H1 (cell line): ENCODE measurements at regions not wholly inside any gene's neighbourhood (a gene's known extent, or its start where the extent isn't known, plus 50 kb on each side); places are given as distances from the start of the nearest gene placed in this dataset.
A peak's percentile ranks its signal among the peaks of the same experiment; 100 is the strongest.

Experiments
- CTCF ChIA-PET: fragments of 300-600 bp; sonication (Branson Sonifier 250); formaldehyde crosslinking; loops from one replicate; lab custom pipeline; 2021; ENCODE audit not compliant: partially characterized antibody; lab: Charles Lee
- POLR2A ChIA-PET: fragments of 300-600 bp; sonication (Branson Sonifier 250); formaldehyde crosslinking; loops from one replicate; lab custom pipeline; 2021; ENCODE audit warnings: inconsistent platforms; ENCODE audit not compliant: partially characterized antibody; lab: Charles Lee
- DNase-seq, 2 experiments: peaks; one replicate each; pipeline versions ENCODE4 v3.0.0 to v3.0.0-alpha.2; 2010 to 2022; ENCODE audit warnings: low spot score in 2 of 2, low read depth in 1 of 2, mixed read lengths in 1 of 2
- FAIRE-seq: peaks from 2 replicates; lab custom pipeline; 2011; peaks lifted over from hg19 to GRCh38; lab: Jason Lieb, UNC
- H2AFZ ChIP-seq: 2 replicates; pipeline ENCODE4 v1.8.1; 2012; ENCODE audit warnings: low read length, inconsistent platforms
- H2AK5ac ChIP-seq: 2 replicates; pipeline ENCODE4 v1.6.1; 2013; ENCODE audit warnings: low read depth, low read length
- H2BK120ac ChIP-seq: replicated peaks from 2 replicates; pipeline ENCODE3; 2013; ENCODE audit warnings: low read depth, low read length, inconsistent platforms
- H2BK12ac ChIP-seq: 2 replicates; pipeline ENCODE4 v1.6.1; 2013; ENCODE audit warnings: low read depth, low read length
- H2BK15ac ChIP-seq: 2 replicates; pipeline ENCODE4 v1.6.1; 2013; ENCODE audit warnings: low read length
- H2BK20ac ChIP-seq: 2 replicates; pipeline ENCODE4 v1.6.1; 2013; ENCODE audit warnings: low read length
- H2BK5ac ChIP-seq: 2 replicates; pipeline ENCODE4 v1.6.1; 2013; ENCODE audit warnings: low read depth, low read length
- H3K14ac ChIP-seq: 2 replicates; pipeline ENCODE4 v1.6.1; 2013; ENCODE audit warnings: inconsistent platforms; ENCODE audit not compliant: insufficient read length
- H3K18ac ChIP-seq: 2 replicates; pipeline ENCODE4 v1.6.1; 2013; ENCODE audit warnings: low read length; ENCODE audit errors: extremely low read depth
- H3K23ac ChIP-seq: 2 replicates; pipeline ENCODE4 v1.6.1; 2013; ENCODE audit warnings: inconsistent platforms; ENCODE audit not compliant: insufficient read length
- H3K23me2 ChIP-seq: 2 replicates; pipeline ENCODE4 v1.6.1; 2013; ENCODE audit warnings: low read depth, low read length
- H3K27ac ChIP-seq: 2 replicates; pipeline ENCODE4 v1.6.1; 2011; ENCODE audit warnings: low read depth, low read length, inconsistent platforms
- H3K27me3 ChIP-seq, 4 experiments: replicated peaks in 1 of 4; 1 replicate in 1 of 4; 2 replicates in 3 of 4; pipeline versions ENCODE4 v1.6.1 to v1.8.1; 2011 to 2013; ENCODE audit warnings: low read length in 3 of 4, mild to moderate bottlenecking in 3 of 4, inconsistent platforms in 2 of 4, mixed read lengths in 2 of 4, moderate library complexity in 1 of 4; ENCODE audit not compliant: control insufficient read depth in 3 of 4, insufficient read depth in 3 of 4; ENCODE audit errors: extremely low read depth in 1 of 4
- H3K36me3 ChIP-seq, 4 experiments: 2 replicates each; pipeline versions ENCODE4 v1.6.1 to v1.8.1; 2011 to 2013; ENCODE audit warnings: mild to moderate bottlenecking in 4 of 4, low read length in 3 of 4, moderate library complexity in 2 of 4, control low read depth in 1 of 4, inconsistent platforms in 1 of 4; ENCODE audit not compliant: insufficient read depth in 4 of 4, control insufficient read depth in 2 of 4
- H3K4ac ChIP-seq: replicated peaks from 2 replicates; pipeline ENCODE3; 2013; ENCODE audit warnings: low read length, low read depth, mixed read lengths, inconsistent platforms; ENCODE audit not compliant: insufficient read length
- H3K4me1 ChIP-seq, 4 experiments: replicated peaks in 1 of 4; 1 replicate in 1 of 4; 2 replicates in 3 of 4; pipeline versions ENCODE4 v1.6.1 to v1.8.1; 2011 to 2013; ENCODE audit warnings: low read length in 3 of 4, inconsistent platforms in 2 of 4, mixed read lengths in 1 of 4; ENCODE audit not compliant: insufficient read depth in 4 of 4, control insufficient read depth in 3 of 4
- H3K4me2 ChIP-seq, 2 experiments: 2 replicates each; pipeline versions ENCODE4 v1.6.1 to v1.8.1; 2011 to 2013; ENCODE audit warnings: low read depth in 2 of 2, low read length in 2 of 2, control low read depth in 1 of 2, inconsistent platforms in 1 of 2, mild to moderate bottlenecking in 1 of 2; ENCODE audit not compliant: insufficient read depth in 1 of 2
- H3K4me3 ChIP-seq, 4 experiments: fragments of 200-600, 300-600 bp in 1 of 4; sonication (generic), shearing (Covaris generic), sonication (Bioruptor Twin) in 1 of 4; 2 replicates each; pipeline versions ENCODE4 v1.5.1 to v1.8.1; 2011 to 2016; ENCODE audit warnings: low read length in 4 of 4, low read depth in 3 of 4, control low read depth in 2 of 4, inconsistent platforms in 2 of 4, mild to moderate bottlenecking in 2 of 4, mixed read lengths in 1 of 4, moderate library complexity in 1 of 4; ENCODE audit not compliant: insufficient read depth in 2 of 4; ENCODE audit errors: extremely low read depth in 1 of 4
- H3K56ac ChIP-seq: replicated peaks from 2 replicates; pipeline ENCODE3; 2013; ENCODE audit warnings: low read depth, mild to moderate bottlenecking, mixed read lengths, low read length, inconsistent platforms; ENCODE audit not compliant: insufficient read length
- H3K79me1 ChIP-seq: 2 replicates; pipeline ENCODE4 v1.6.1; 2013; ENCODE audit warnings: low read depth, low read length, control low read depth
- H3K79me2 ChIP-seq, 2 experiments: 2 replicates each; pipeline versions ENCODE4 v1.6.1 to v1.8.1; 2012 to 2013; ENCODE audit warnings: low read length in 2 of 2, mild to moderate bottlenecking in 2 of 2, inconsistent platforms in 1 of 2; ENCODE audit not compliant: insufficient read depth in 2 of 2, control insufficient read depth in 1 of 2
- H3K9ac ChIP-seq, 4 experiments: replicated peaks in 1 of 4; 1 replicate in 1 of 4; 2 replicates in 3 of 4; pipeline versions ENCODE4 v1.6.1 to v1.8.1; 2011 to 2013; ENCODE audit warnings: low read depth in 3 of 4, low read length in 3 of 4, control low read depth in 2 of 4, mild to moderate bottlenecking in 2 of 4, moderate library complexity in 2 of 4, inconsistent platforms in 1 of 4; ENCODE audit errors: extremely low read depth in 1 of 4
- H3K9me3 ChIP-seq, 2 experiments: 2 replicates each; pipeline versions ENCODE4 v1.6.1 to v1.8.1; 2012 to 2013; ENCODE audit warnings: mild to moderate bottlenecking in 2 of 2, moderate library complexity in 2 of 2, control low read depth in 1 of 2, inconsistent platforms in 1 of 2, low read depth in 1 of 2, low read length in 1 of 2, mixed read lengths in 1 of 2; ENCODE audit not compliant: insufficient read depth in 2 of 2
- H4K20me1 ChIP-seq, 2 experiments: replicated peaks in 1 of 2; 2 replicates each; pipeline versions ENCODE3 to v1.8.1; 2011 to 2013; ENCODE audit warnings: inconsistent platforms in 2 of 2, low read length in 2 of 2, mild to moderate bottlenecking in 1 of 2; ENCODE audit not compliant: insufficient read depth in 2 of 2, control insufficient read depth in 1 of 2
- H4K5ac ChIP-seq: 2 replicates; pipeline ENCODE4 v1.6.1; 2013; ENCODE audit warnings: low read length, low read depth, mixed read lengths, inconsistent platforms; ENCODE audit not compliant: insufficient read length
- H4K8ac ChIP-seq: 2 replicates; pipeline ENCODE4 v1.8.0; 2013; ENCODE audit warnings: mild to moderate bottlenecking, moderate library complexity, low read length, inconsistent platforms; ENCODE audit not compliant: insufficient read depth; ENCODE audit errors: extremely low read depth
- H4K91ac ChIP-seq: replicated peaks from 2 replicates; pipeline ENCODE3; 2013; ENCODE audit warnings: low read length, mixed read lengths, inconsistent platforms; ENCODE audit not compliant: insufficient read length
- CREB1 ChIP-seq: IDR thresholded peaks from 2 replicates; pipeline ENCODE4 v1.6.1; 2012; ENCODE audit warnings: inconsistent platforms
- CTBP2 ChIP-seq: IDR thresholded peaks from 2 replicates; pipeline ENCODE4 v1.7.0; 2011; ENCODE audit warnings: borderline replicate concordance, mild to moderate bottlenecking, moderate library complexity, mixed read lengths, low read length; ENCODE audit not compliant: insufficient read depth, insufficient read length
- CTCF ChIP-seq, 3 experiments: IDR thresholded peaks; 1 replicate in 2 of 3; 2 replicates in 1 of 3; pipeline versions ENCODE4 v1.5.1 to v1.6.1; 2011; ENCODE audit warnings: low read length in 3 of 3, mild to moderate bottlenecking in 3 of 3, inconsistent platforms in 2 of 3, low read depth in 1 of 3, moderate library complexity in 1 of 3; ENCODE audit not compliant: insufficient read depth in 1 of 3; ENCODE audit errors: control extremely low read depth in 1 of 3
- E2F6 ChIP-seq: IDR thresholded peaks from 2 replicates; pipeline ENCODE4 v1.6.1; 2012; ENCODE audit warnings: inconsistent platforms
- FOSL1 ChIP-seq: IDR thresholded peaks from 2 replicates; pipeline ENCODE4 v1.6.1; 2011; ENCODE audit warnings: mild to moderate bottlenecking, low read depth, low read length, moderate library complexity; ENCODE audit not compliant: insufficient read depth
- KDM4A ChIP-seq: IDR thresholded peaks from one replicate; pipeline ENCODE4 v1.7.1; 2012; ENCODE audit warnings: low read depth, mild to moderate bottlenecking, moderate library complexity, low read length, inconsistent platforms; ENCODE audit not compliant: severe bottlenecking
- RAD21 ChIP-seq, 2 experiments: IDR thresholded peaks in 1 of 2; conservative IDR thresholded peaks in 1 of 2; 2 replicates each; pipeline ENCODE4 v1.6.1; 2011; ENCODE audit warnings: low read depth in 2 of 2, low read length in 2 of 2, improper control_type of control experiment in 1 of 2, inconsistent platforms in 1 of 2, mild to moderate bottlenecking in 1 of 2, moderate library complexity in 1 of 2
- RNF2 ChIP-seq: fragments of 200-900, 300-1000 bp; sonication (generic); IDR thresholded peaks from 2 replicates; pipeline ENCODE4 v1.7.1; 2016; ENCODE audit warnings: borderline replicate concordance, low read depth, mild to moderate bottlenecking, antibody characterized with exemption, low read length; ENCODE audit not compliant: poor library complexity, severe bottlenecking; ENCODE audit errors: missing control alignments
- SIRT6 ChIP-seq: IDR thresholded peaks from one replicate; pipeline ENCODE4 v1.7.1; 2012; ENCODE audit warnings: low read length, inconsistent platforms
- SP2 ChIP-seq: IDR thresholded peaks from 2 replicates; pipeline ENCODE4 v1.6.1; 2012; ENCODE audit warnings: mild to moderate bottlenecking, low read length, inconsistent platforms
- WGBS, 2 experiments: shearing (Covaris generic) in 1 of 2; methylation state at CpG; one replicate each; pipeline versions ENCODE4 v1.1.6 to v1.1.7; 2013 to 2015; ENCODE audit warnings: low lambda C conversion rate in 2 of 2, mixed read lengths in 2 of 2, inconsistent platforms in 1 of 2, low coverage in 1 of 2, missing lambda C conversion rate in 1 of 2; ENCODE audit not compliant: insufficient replicate concordance in 2 of 2, insufficient coverage in 1 of 2, insufficient read length in 1 of 2; ENCODE audit errors: extremely low coverage in 1 of 2, missing lambda C conversion rate in 1 of 2; 5-methylcytosine and 5-hydroxymethylcytosine counted together

DNA sequence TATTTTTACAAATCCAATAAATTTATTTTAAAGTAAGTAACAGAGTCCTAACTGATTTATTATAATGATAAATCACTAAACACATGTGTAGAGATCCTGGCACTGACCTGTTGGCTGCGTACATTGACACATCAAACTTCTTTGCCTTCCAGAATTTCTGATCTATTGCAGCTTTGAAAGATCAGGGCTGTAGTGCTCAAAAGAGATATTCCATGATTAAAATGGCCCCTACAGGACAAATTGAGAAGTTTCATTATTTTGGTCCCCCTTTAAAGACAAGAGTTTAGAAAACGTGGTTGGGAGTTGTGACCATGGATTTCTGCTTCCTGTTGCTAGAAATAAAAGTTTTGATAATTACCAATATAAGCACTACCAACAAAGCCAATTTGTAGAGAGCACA lies 87.7 kb upstream of the PDK4 start:
- no peak overlapping the region for H3K4me3 ChIP-seq
- no peak for DNase-seq
- 57% methylated on average over 2 of the region's 2 CpGs; no CpG with 5 or more reads in 1 of the 2 experiments for WGBS, 2 experiments

More for the DNA sequence above, 87.7 kb upstream of the PDK4 start:
- Histone ChIP-seq H3K23ac (no peak overlapping the region), H4K20me1 (no peaks in the 10 kb centered on the region), H2AFZ (no peak overlapping the region), H4K8ac (no peak overlapping the region), H4K5ac (no peak overlapping the region), H3K27ac (no peak overlapping the region), H2BK20ac (no peak overlapping the region), H3K18ac (no peak overlapping the region), H2BK12ac (no peak overlapping the region), H3K4me2 (no peak overlapping the region), H3K79me1 (no peaks in the 10 kb centered on the region), H3K56ac (no peak overlapping the region), H2BK5ac (no peak overlapping the region), H3K36me3 (no peaks in the 10 kb centered on the region), H2BK15ac (no peak overlapping the region), H3K27me3 (no peaks in the 10 kb centered on the region), H3K4ac (no peak overlapping the region), H2BK120ac (no peak overlapping the region), H3K9me3 (no peaks in the 10 kb centered on the region), H3K4me1 (no peaks in the 10 kb centered on the region), H3K9ac (no peak overlapping the region), H3K14ac (no peak overlapping the region), H4K91ac (no peak overlapping the region), H3K79me2 (no peaks in the 10 kb centered on the region), H3K23me2 (no peaks in the 10 kb centered on the region), H2AK5ac (no peak overlapping the region)
- peak; percentile 39 for FAIRE-seq
- POLR2A ChIA-PET: no interaction called here
- no peak for TF ChIP-seq SIRT6
- no peak for TF ChIP-seq KDM4A
- no peak for TF ChIP-seq E2F6
- TF ChIP-seq CREB1: no peak
- no peak for TF ChIP-seq FOSL1
- TF ChIP-seq SP2: no peak
- no peak for TF ChIP-seq RNF2
- peak in 1 of 3 experiments; percentile 31; a peak in 1 of 4 replicates for TF ChIP-seq CTCF (IDR thresholded peaks at IDR 0.05; ENCODE audit: control extremely low read depth in 1 of 3, insufficient read depth in 1 of 3, low read depth in 1 of 3, low read length in 3 of 3)
- TF ChIP-seq CTBP2: no peak
- peak; percentile 52 to 54 for TF ChIP-seq RAD21 (IDR thresholded peaks at IDR 0.05 in 1 of 2, conservative IDR thresholded peaks at IDR 0.05 in 1 of 2; ENCODE audit: low read depth in 2 of 2, low read length in 2 of 2)
- CTCF ChIA-PET: interaction anchor here (0.7 to 7.6 kb wide), 22 partner anchors 9 to 256 kb away, joined by 3 to 102 read pairs (median 4); no protein-coding TSS in a partner anchor
